Stomach smooth muscle (tissue), 2 donors: ENCODE measurements at regions not wholly inside any gene's neighbourhood (a gene's known extent, or its start where the extent isn't known, plus 50 kb on each side); places are given as distances from the start of the nearest gene placed in this dataset.

Experiments used
- H3K27ac ChIP-seq: one replicate; pipeline ENCODE4 v1.7.0; 2013; ENCODE audit warnings: mild to moderate bottlenecking, low read length, inconsistent platforms
- H3K27me3 ChIP-seq, 2 donors: one replicate each; pipeline ENCODE4 v1.7.0; 2013; ENCODE audit warnings: low read length in 2 of 2; ENCODE audit not compliant: insufficient read depth in 2 of 2, control insufficient read depth in 1 of 2
- H3K36me3 ChIP-seq, 2 donors: one replicate each; pipeline ENCODE4 v1.7.0; 2013; ENCODE audit warnings: low read length in 2 of 2; ENCODE audit not compliant: control insufficient read depth in 2 of 2, insufficient read depth in 2 of 2
- H3K4me1 ChIP-seq: one replicate; pipeline ENCODE4 v1.7.0; 2013; ENCODE audit warnings: low read length; ENCODE audit not compliant: control insufficient read depth, insufficient read depth
- H3K4me3 ChIP-seq, 2 donors: one replicate each; pipeline ENCODE4 v1.7.0; 2013; ENCODE audit warnings: low read length in 2 of 2
- H3K9ac ChIP-seq, 2 donors: one replicate each; pipeline ENCODE4 v1.7.0; 2013; ENCODE audit warnings: low read length in 2 of 2, mild to moderate bottlenecking in 1 of 2
- H3K9me3 ChIP-seq, 2 donors: one replicate each; pipeline ENCODE4 v1.7.0; 2013; ENCODE audit warnings: low read length in 2 of 2; ENCODE audit not compliant: control insufficient read depth in 2 of 2
- donor health status: healthy.
- donor health status: Pancreatic carcinoma.

GRCh38 chr2:16311521-16312440 is 353.9 kb downstream of the CYRIA start:
- Histone ChIP-seq H3K36me3 (no peaks in the 10 kb centered on the region), H3K27me3 (no peaks in the 10 kb centered on the region), H3K9ac (no peak overlapping the region), H3K4me3 (no peak overlapping the region), H3K27ac (no peak overlapping the region), H3K4me1 (no peaks in the 10 kb centered on the region), H3K9me3 (no peaks in the 10 kb centered on the region)

GRCh38 chr2:16308816-16309215 is 356.8 kb downstream of the CYRIA start:
- Histone ChIP-seq H3K9ac (no peak overlapping the region), H3K9me3 (no peaks in the 10 kb centered on the region), H3K27ac (no peak overlapping the region), H3K27me3 (no peaks in the 10 kb centered on the region), H3K4me1 (no peaks in the 10 kb centered on the region), H3K4me3 (no peak overlapping the region), H3K36me3 (no peaks in the 10 kb centered on the region)

- Histone ChIP-seq H3K27ac (no peak overlapping the region), H3K9ac (no peak overlapping the region), H3K4me3 (no peak overlapping the region), H3K27me3 (no peaks in the 10 kb centered on the region), H3K4me1 (no peaks in the 10 kb centered on the region), H3K9me3 (peaks cover 0 to 3% of the 10 kb centered on the region in 2 donors), H3K36me3 (no peaks in the 10 kb centered on the region)
These were observed 360.6 kb downstream of the CYRIA start for GRCh38 chr2:16304876-16305590.

GRCh38 chr2:16303761-16304160 is 361.9 kb downstream of the CYRIA start:
- Histone ChIP-seq H3K9me3 (peaks cover 0 to 3% of the 10 kb centered on the region in 2 donors), H3K27me3 (no peaks in the 10 kb centered on the region), H3K27ac (no peak overlapping the region), H3K4me1 (no peaks in the 10 kb centered on the region), H3K9ac (no peak overlapping the region), H3K36me3 (no peaks in the 10 kb centered on the region), H3K4me3 (no peak overlapping the region)

- Histone ChIP-seq H3K27ac (no peak overlapping the region), H3K36me3 (no peaks in the 10 kb centered on the region), H3K4me3 (peak overlapping the region in 1 of 2 donors; percentile 30), H3K4me1 (no peaks in the 10 kb centered on the region), H3K9ac (no peak overlapping the region), H3K27me3 (no peaks in the 10 kb centered on the region), H3K9me3 (peaks cover 0 to 3% of the 10 kb centered on the region in 2 donors)
These were observed 362.4 kb downstream of the CYRIA start for GRCh38 chr2:16303273-16303577.

- Histone ChIP-seq H3K36me3 (no peaks in the 10 kb centered on the region), H3K4me3 (peak overlapping the region in 1 of 2 donors; percentile 30), H3K9ac (no peak overlapping the region), H3K9me3 (peaks cover 0 to 3% of the 10 kb centered on the region in 2 donors), H3K27me3 (no peaks in the 10 kb centered on the region), H3K4me1 (no peaks in the 10 kb centered on the region), H3K27ac (no peak overlapping the region)
These were observed 362.3 kb downstream of the MYCN start for GRCh38 chr2:16302431-16303272.

- Histone ChIP-seq H3K4me3 (no peak overlapping the region), H3K27ac (no peak overlapping the region), H3K36me3 (no peaks in the 10 kb centered on the region), H3K4me1 (no peaks in the 10 kb centered on the region), H3K27me3 (no peaks in the 10 kb centered on the region), H3K9ac (no peak overlapping the region), H3K9me3 (peaks cover 0 to 3% of the 10 kb centered on the region in 2 donors)
These were observed 361.6 kb downstream of the MYCN start for GRCh38 chr2:16301961-16302360.

- Histone ChIP-seq H3K27ac (no peak overlapping the region), H3K9me3 (peaks cover 0 to 3% of the 10 kb centered on the region in 2 donors), H3K4me3 (no peak overlapping the region), H3K9ac (no peak overlapping the region), H3K27me3 (no peaks in the 10 kb centered on the region), H3K36me3 (no peaks in the 10 kb centered on the region), H3K4me1 (no peaks in the 10 kb centered on the region)
These were observed 358.5 kb downstream of the MYCN start for GRCh38 chr2:16298866-16299265.

- Histone ChIP-seq H3K4me1 (no peaks in the 10 kb centered on the region), H3K27me3 (peaks cover 0 to 4% of the 10 kb centered on the region in 2 donors), H3K9me3 (peaks cover 0 to 3% of the 10 kb centered on the region in 2 donors), H3K4me3 (no peak overlapping the region), H3K9ac (no peak overlapping the region), H3K27ac (no peak overlapping the region), H3K36me3 (no peaks in the 10 kb centered on the region)
These were observed 356.2 kb downstream of the MYCN start for GRCh38 chr2:16296331-16297250.

- Histone ChIP-seq H3K9ac (no peak overlapping the region), H3K36me3 (no peaks in the 10 kb centered on the region), H3K4me1 (no peaks in the 10 kb centered on the region), H3K4me3 (no peak overlapping the region), H3K9me3 (peaks cover 0 to 3% of the 10 kb centered on the region in 2 donors), H3K27me3 (peaks cover 0 to 6% of the 10 kb centered on the region in 2 donors), H3K27ac (no peak overlapping the region)
These were observed 355.6 kb downstream of the MYCN start for GRCh38 chr2:16296038-16296290.
